Adrenal gland (tissue), 9 donors: ENCODE measurements at regions not wholly inside any gene's neighbourhood (a gene's known extent, or its start where the extent isn't known, plus 50 kb on each side); places are given as distances from the start of the nearest gene placed in this dataset.
"Not testable (repeated sequence)": the region's sequence is repeated elsewhere in the genome, so short reads cannot be mapped to it uniquely, and the experiment has no call there.

Experiments used
- DNase-seq, 7 donors: peaks; one replicate each; pipeline ENCODE4 v3.0.0-alpha.2; 2019 to 2020
- H3K27ac ChIP-seq, 5 donors: fragments of 200-600 bp; sonication (generic) in 4 of 5; 1 replicate in 3 of 5; 2 replicates in 2 of 5; pipeline versions ENCODE4 v1.5.1 to v1.8.0; 2016 to 2020; ENCODE audit warnings: mild to moderate bottlenecking in 1 of 5
- H3K27me3 ChIP-seq: fragments of 200-600 bp; 2 replicates; pipeline ENCODE4 v1.8.0; 2021
- H3K36me3 ChIP-seq, 2 donors: fragments of 200-600 bp; replicated peaks in 1 of 2; 1 replicate in 1 of 2; 2 replicates in 1 of 2; pipeline versions ENCODE4 v1.5.1 to v1.8.0; 2018 to 2022
- H3K4me1 ChIP-seq, 2 donors: fragments of 200-600 bp; replicated peaks in 1 of 2; 1 replicate in 1 of 2; 2 replicates in 1 of 2; pipeline versions ENCODE4 v1.5.1 to v1.8.0; 2018 to 2021
- H3K4me3 ChIP-seq, 4 donors: fragments of 200-600 bp; sonication (generic) in 3 of 4; one replicate each; pipeline ENCODE4 v1.5.1; 2016 to 2018
- H3K9me3 ChIP-seq, 3 donors: fragments of 200-600 bp; sonication (generic) in 1 of 3; replicated peaks in 1 of 3; 1 replicate in 2 of 3; 2 replicates in 1 of 3; pipeline versions ENCODE4 v1.5.1 to v1.8.0; 2016 to 2021
- POLR2A ChIP-seq, 2 donors: fragments of 450-650 bp; IDR thresholded peaks; one replicate each; pipeline ENCODE4 v1.6.1; 2017; ENCODE audit warnings: antibody characterized with exemption in 2 of 2, mild to moderate bottlenecking in 2 of 2, moderate library complexity in 1 of 2
- WGBS, 4 donors: extraction: QIAGEN DNeasy Blood & Tissue Kit in 2 of 4; methylation state at CpG; one replicate each; pipeline versions ENCODE4 v1.1.5 to v1.1.7; 2013 to 2017; 5-methylcytosine and 5-hydroxymethylcytosine counted together
- intact Hi-C, 2 donors: fragments of 100-400 bp; cut with DNase I; formaldehyde crosslinking; loops; one replicate each; pipeline versions ENCODE4 v1.14.1 to v1.15.0; 2022 to 2023
- TF ChIP-seq, protein P1 (sequence below), 6 experiments: fragments of 450-650 bp in 4 of 6; fragments of 200-600 bp in 2 of 6; sonication (generic) in 1 of 6; IDR thresholded peaks; 1 replicate in 5 of 6; 2 replicates in 1 of 6; pipeline versions ENCODE4 v1.5.1 to v1.8.0; 2016 to 2021; ENCODE audit warnings: antibody characterized with exemption in 6 of 6, mild to moderate bottlenecking in 2 of 6, moderate library complexity in 1 of 6
- donor health status: healthy with polysubstance abuse.
- donor health status: Bipolar disorder and iron deficiency.
- donor health status: DM: yes; HTN: yes; CAD: no.
- donor health status: DM: no; HTN: no; CAD: no.
- donor health status: DM: no; HTN: no; CAD: no.

DNA sequence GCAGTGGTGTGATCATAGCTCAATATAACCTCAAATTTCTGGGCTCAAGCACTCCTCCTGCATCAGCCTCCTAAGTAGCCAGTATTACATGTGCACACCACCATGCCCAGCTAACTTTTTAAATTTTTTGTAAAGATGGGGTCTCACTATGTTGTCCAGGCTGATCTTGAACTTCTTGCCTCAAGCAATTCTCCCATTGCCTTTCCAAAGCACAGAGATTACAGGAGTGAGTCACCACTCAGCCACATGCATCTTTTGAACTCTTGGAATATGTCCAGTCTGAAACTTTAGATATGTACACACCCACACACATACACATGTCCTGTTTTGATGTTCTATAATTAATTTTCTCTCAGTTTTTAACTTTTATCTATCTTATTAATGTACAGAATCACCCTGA, 2163.5 kb upstream of the DEFB115 start:
- H3K27me3 ChIP-seq, H3K36me3 ChIP-seq, intact Hi-C loops, H3K27ac ChIP-seq, DNase-seq, H3K9me3 ChIP-seq, H3K4me3 ChIP-seq, H3K4me1 ChIP-seq: not testable (repeated sequence)

DNA sequence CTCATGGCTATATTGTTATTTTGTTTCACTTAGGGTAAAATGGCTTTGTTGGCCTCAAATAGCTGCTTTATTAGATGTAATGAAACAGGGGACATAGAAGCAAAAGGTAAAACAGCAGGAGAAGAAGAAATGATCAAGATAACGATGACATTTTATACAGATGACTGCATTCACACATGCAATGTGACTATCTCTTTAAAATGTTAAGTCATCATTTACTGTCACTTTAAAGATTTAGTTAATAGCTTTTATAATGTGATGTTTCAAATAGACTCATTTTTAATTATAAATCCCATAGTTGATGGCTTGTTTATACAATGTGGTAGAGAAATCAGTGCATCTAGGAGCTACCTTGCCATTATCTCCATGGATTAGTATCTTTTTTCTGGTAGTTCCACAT, 2160.8 kb upstream of the DEFB115 start:
- H3K27ac ChIP-seq, intact Hi-C loops, H3K4me1 ChIP-seq, H3K36me3 ChIP-seq, H3K9me3 ChIP-seq, H3K27me3 ChIP-seq, H3K4me3 ChIP-seq, DNase-seq: not testable (repeated sequence)
- 38 to 71% (median 45%) methylated on average over 1 of the region's 1 CpG for WGBS, 4 donors

DNA sequence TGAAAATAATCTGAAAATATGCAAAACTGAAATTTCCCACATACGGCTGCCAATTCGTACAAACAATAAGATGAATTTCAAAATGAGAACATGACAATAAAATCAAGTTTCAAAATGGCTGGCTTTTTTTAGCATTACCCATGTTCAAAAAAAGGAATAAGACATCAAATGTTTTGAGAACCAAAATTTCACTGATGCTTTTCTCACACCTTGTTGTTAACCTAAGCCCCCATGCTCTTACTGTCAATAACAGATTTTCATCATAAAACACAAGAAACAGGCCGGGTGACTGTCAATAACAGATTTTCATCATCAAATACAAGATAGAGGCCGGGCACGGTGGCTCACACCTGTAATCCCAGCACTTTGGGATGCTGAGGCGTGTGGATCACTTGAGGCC, 2149.6 kb upstream of the DEFB115 start:
- H3K4me1 ChIP-seq, H3K27me3 ChIP-seq, DNase-seq, H3K4me3 ChIP-seq, H3K9me3 ChIP-seq, H3K27ac ChIP-seq, intact Hi-C loops, H3K36me3 ChIP-seq: not testable (repeated sequence)
- 60 to 67% (median 65%) methylated on average over 6 of the region's 6 CpGs for WGBS, 4 donors

DNA sequence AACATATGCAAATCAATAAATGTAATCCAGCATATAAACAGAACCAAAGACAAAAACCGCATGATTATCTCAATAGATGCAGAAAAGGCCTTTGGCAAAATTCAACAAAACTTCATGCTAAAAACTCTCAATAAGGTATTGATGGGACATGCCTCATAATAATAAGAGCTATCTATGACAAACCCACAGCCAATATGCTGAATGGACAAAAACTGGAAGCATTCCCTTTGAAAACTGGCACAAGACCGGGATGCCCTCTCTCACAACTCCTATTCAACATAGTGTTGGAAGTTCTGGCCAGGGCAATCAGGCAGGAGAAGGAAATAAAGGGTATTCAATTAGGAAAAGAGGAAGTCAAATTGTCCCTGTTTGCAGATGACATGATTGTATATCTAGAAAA, 2148.1 kb upstream of the DEFB115 start:
- H3K4me1 ChIP-seq, intact Hi-C loops, H3K27me3 ChIP-seq, DNase-seq, H3K36me3 ChIP-seq, H3K27ac ChIP-seq, H3K4me3 ChIP-seq, H3K9me3 ChIP-seq: not testable (repeated sequence)
- 36 to 69% (median 48%) methylated on average over 2 of the region's 2 CpGs for WGBS, 4 donors

DNA sequence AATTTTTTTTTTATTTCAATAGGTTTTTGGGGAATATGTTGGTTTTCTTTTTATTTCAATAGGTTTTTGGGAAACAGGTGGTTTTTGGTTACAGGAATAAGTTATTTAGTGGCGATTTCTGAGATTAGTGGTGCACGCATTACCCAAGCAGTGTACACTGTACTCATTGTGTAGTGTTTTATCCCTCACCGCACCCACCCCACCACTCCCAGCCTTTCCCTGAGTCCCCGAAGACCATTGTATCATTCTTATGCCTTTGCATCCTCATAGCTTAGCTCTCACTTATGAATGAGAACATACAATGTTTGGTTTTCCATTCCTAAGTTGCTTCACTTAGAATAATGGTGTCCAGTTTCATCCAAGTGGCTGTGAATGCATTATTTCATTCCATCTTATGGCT, 2142.4 kb upstream of the DEFB115 start:
- DNase-seq, H3K27me3 ChIP-seq, H3K9me3 ChIP-seq, H3K36me3 ChIP-seq, H3K4me3 ChIP-seq, intact Hi-C loops, H3K27ac ChIP-seq, H3K4me1 ChIP-seq: not testable (repeated sequence)
- 61 to 70% (median 64%) methylated on average over 4 of the region's 4 CpGs for WGBS, 4 donors

DNA sequence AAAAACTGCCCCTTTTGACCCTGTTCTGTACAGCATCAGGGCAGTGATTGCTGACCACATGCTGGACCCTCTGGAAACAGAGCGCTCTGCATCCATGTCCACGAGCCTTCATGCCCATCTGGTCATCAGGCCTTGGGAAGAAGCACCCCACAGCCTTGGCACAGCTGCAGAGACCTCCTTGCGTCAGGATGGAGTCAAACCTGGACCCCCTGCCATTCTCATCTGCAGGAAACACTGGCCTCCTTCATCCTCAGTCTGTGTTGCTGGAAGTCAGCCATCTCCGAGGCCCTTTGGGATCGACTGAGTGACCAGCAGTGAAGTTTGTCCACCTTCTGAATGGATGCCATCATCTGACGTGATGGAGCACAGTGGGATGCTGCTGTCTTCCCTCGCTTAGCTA, 2138.3 kb upstream of the DEFB115 start:
- Histone ChIP-seq H3K36me3 (no peaks in the 10 kb centered on the region), H3K4me1 (no peaks in the 10 kb centered on the region), H3K4me3 (no peak overlapping the region), H3K27ac (no peak overlapping the region), H3K9me3 (no peaks in the 10 kb centered on the region), H3K27me3 (no peaks in the 10 kb centered on the region)
- intact Hi-C loops: no loop called here
- 54 to 70% (median 64%) methylated on average over 5 to 7 of the region's 7 CpGs for WGBS, 4 donors
- TF ChIP-seq POLR2A (IDR thresholded peaks at IDR 0.05): no peak
- TF ChIP-seq, protein P1, sequence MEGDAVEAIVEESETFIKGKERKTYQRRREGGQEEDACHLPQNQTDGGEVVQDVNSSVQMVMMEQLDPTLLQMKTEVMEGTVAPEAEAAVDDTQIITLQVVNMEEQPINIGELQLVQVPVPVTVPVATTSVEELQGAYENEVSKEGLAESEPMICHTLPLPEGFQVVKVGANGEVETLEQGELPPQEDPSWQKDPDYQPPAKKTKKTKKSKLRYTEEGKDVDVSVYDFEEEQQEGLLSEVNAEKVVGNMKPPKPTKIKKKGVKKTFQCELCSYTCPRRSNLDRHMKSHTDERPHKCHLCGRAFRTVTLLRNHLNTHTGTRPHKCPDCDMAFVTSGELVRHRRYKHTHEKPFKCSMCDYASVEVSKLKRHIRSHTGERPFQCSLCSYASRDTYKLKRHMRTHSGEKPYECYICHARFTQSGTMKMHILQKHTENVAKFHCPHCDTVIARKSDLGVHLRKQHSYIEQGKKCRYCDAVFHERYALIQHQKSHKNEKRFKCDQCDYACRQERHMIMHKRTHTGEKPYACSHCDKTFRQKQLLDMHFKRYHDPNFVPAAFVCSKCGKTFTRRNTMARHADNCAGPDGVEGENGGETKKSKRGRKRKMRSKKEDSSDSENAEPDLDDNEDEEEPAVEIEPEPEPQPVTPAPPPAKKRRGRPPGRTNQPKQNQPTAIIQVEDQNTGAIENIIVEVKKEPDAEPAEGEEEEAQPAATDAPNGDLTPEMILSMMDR (IDR thresholded peaks at IDR 0.05): no peak
- no peak for DNase-seq

DNA sequence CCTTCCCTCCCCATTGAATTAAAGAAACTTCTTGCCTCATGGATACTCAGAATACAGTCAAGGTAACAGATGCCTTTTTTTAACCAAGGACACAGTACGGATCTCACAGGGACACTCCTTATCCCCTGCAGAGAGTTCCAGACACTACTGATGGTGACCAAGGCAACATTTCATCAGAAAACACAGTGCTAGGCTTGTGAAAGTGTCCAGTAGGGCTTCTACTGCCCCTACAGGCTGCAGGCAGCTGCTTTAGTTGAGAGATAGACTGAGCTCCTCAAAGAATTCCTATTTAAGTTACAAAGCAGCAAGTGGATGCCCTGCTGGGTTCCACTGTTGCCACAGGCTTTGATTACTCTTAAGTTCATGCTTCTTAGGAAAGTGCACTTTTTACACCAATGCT, 2137.8 kb upstream of the DEFB115 start:
- H3K4me1 ChIP-seq, H3K27me3 ChIP-seq, H3K27ac ChIP-seq, DNase-seq, H3K9me3 ChIP-seq, intact Hi-C loops, H3K36me3 ChIP-seq, H3K4me3 ChIP-seq: not testable (repeated sequence)
- 43 to 59% (median 49%) methylated on average over 1 of the region's 1 CpG for WGBS, 4 donors

DNA sequence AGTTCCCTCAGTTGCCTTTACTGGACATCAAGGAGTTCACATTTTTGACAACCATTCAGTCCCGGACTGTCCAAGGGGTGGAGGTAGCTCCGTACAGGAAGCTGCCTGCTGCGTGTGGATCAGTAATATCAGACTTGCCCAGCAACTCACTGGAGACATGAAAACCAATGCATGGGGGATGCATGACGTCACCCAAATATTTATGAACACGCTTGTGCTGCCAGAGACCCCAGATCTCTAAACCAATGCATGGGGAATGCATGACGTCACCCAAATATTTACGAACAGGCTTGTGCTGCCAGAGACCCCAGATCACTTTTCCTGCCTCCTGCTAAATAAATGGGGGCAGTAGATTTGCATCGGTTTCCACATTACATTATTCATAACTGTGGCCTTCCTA, 2137.4 kb upstream of the DEFB115 start:
- H3K9me3 ChIP-seq, intact Hi-C loops, H3K4me1 ChIP-seq, H3K27ac ChIP-seq, H3K4me3 ChIP-seq, H3K27me3 ChIP-seq, H3K36me3 ChIP-seq, DNase-seq: not testable (repeated sequence)
- WGBS, 4 donors: 39 to 59% (median 45%) methylated on average over 8 of the region's 8 CpGs

DNA sequence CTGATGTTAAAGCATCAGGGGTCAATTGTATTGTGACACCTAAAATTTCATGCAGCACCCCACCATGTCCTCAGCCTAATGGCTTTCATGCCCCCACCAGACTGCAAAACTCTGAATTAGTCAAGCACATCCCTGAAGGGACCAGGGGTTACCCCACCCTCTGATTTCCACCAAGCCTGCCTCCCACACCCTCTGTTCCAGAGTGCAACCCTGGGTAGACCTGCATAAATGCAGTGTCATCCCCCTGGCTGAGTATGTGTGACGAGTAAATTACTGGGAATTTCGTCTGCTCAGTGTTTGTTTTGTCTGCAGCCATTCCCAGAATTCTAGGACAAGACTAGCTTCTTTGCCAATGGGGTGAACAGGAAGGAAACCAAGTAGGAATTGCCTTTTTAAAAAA, 2136.9 kb upstream of the DEFB115 start:
- H3K4me3 ChIP-seq, DNase-seq, intact Hi-C loops, H3K27ac ChIP-seq, H3K4me1 ChIP-seq, H3K36me3 ChIP-seq, H3K27me3 ChIP-seq, H3K9me3 ChIP-seq: not testable (repeated sequence)
- WGBS, 4 donors: 11 to 18% (median 14%) methylated on average over 2 of the region's 2 CpGs

DNA sequence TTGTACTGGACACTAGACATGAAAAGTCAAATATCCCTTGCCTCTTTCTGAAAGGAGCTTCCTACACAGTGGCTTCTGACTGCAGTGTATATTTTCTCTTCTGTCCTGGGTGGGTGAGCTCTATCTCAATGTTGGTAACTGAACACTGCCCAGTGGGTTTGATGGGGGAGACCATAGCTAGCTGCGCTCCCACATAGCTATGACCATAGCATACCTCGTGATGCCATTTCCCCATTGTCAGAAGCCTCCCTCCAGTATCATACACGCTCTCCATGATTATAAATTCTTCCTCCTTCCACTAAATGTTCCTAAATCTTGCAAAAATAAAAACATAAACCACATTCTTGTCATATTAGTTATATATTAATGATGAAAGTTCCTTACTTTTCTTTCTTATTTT, 2134.7 kb upstream of the DEFB115 start:
- 35 to 43% (median 40%) methylated on average over 3 of the region's 3 CpGs for WGBS, 4 donors
- intact Hi-C loops: not testable (repeated sequence)

More for the DNA sequence above, 2134.7 kb upstream of the DEFB115 start:
- H3K4me1 ChIP-seq, H3K9me3 ChIP-seq, H3K27ac ChIP-seq, DNase-seq, H3K27me3 ChIP-seq, H3K36me3 ChIP-seq, H3K4me3 ChIP-seq: not testable (repeated sequence)
